ENCODE measurements at regions not wholly inside any gene's neighbourhood (a gene's known extent, or its start where the extent isn't known, plus 50 kb on each side); places are given as distances from the start of the nearest gene placed in this dataset.

DNA sequence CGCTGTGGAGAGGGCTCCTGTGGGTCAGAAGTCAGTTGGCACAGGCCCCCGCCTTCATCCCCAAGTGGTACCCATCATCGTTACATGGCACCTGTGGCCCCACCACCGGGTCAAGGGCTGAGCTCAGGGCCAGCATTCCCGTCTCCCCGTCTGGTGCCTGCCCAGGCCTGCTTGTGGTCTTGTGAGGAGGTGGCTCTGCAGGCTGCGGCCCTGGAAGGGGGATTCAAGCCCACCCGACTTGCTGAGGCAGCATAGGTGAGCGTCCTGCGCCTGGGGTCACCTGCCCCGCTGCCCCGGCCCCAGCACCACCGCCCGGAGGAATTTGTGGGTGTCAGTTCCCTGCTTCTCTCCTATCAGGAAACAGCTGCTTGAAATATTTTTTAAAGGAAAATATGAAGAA, 53.0 kb upstream of the EN2 start:
- Mint-ChIP-seq H3K27ac (ENCODE audit: unreplicated experiment) (no peak overlapping the region), H3K4me3 (ENCODE audit: unreplicated experiment) (no peak overlapping the region), H3K4me1 (ENCODE audit: low read depth, unreplicated experiment) (no peaks in the 10 kb centered on the region), H3K27me3 (ENCODE audit: low read depth, unreplicated experiment) (peaks cover 64% of the 10 kb centered on the region), H3K9me3 (ENCODE audit: unreplicated experiment) (peaks cover 15% of the 10 kb centered on the region), H3K36me3 (ENCODE audit: low read depth, unreplicated experiment) (no peaks in the 10 kb centered on the region)
- no peaks in the 10 kb centered on the region for H3K9me3 ChIP-seq (ENCODE audit: insufficient read depth, low read depth, low read length)
- no peak for TF ChIP-seq EZH2 (IDR thresholded peaks at IDR 0.05; ENCODE audit: insufficient read depth, low read length)
- TF ChIP-seq, protein P1, sequence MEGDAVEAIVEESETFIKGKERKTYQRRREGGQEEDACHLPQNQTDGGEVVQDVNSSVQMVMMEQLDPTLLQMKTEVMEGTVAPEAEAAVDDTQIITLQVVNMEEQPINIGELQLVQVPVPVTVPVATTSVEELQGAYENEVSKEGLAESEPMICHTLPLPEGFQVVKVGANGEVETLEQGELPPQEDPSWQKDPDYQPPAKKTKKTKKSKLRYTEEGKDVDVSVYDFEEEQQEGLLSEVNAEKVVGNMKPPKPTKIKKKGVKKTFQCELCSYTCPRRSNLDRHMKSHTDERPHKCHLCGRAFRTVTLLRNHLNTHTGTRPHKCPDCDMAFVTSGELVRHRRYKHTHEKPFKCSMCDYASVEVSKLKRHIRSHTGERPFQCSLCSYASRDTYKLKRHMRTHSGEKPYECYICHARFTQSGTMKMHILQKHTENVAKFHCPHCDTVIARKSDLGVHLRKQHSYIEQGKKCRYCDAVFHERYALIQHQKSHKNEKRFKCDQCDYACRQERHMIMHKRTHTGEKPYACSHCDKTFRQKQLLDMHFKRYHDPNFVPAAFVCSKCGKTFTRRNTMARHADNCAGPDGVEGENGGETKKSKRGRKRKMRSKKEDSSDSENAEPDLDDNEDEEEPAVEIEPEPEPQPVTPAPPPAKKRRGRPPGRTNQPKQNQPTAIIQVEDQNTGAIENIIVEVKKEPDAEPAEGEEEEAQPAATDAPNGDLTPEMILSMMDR (IDR thresholded peaks at IDR 0.05; ENCODE audit: insufficient read depth, low read depth, low read length): no peak
- FAIRE-seq (no peak), DNase-seq (ENCODE audit: low read depth) (no peak)
- H2AFZ ChIP-seq (ENCODE audit: low read depth, low read length): no peak overlapping the region
- H3K27ac ChIP-seq (ENCODE audit: low read depth, low read length): no peak overlapping the region
- no peaks in the 10 kb centered on the region for H3K79me2 ChIP-seq (ENCODE audit: insufficient read depth, low read length)
- H3K9ac ChIP-seq (ENCODE audit: low read length): no peak overlapping the region
- H3K4me1 ChIP-seq (ENCODE audit: insufficient read depth, low read length): no peaks in the 10 kb centered on the region
- H3K27me3 ChIP-seq (ENCODE audit: insufficient read depth, low read length): peaks cover 13% of the 10 kb centered on the region
- H3K4me3 ChIP-seq (ENCODE audit: insufficient read depth, low read depth, low read length): no peak overlapping the region
- no peaks in the 10 kb centered on the region for H4K20me1 ChIP-seq (ENCODE audit: insufficient read depth, low read length)
- no peaks in the 10 kb centered on the region for H3K36me3 ChIP-seq (ENCODE audit: insufficient read depth, low read length)
- H3K4me2 ChIP-seq (ENCODE audit: low read length): no peak overlapping the region

DNA sequence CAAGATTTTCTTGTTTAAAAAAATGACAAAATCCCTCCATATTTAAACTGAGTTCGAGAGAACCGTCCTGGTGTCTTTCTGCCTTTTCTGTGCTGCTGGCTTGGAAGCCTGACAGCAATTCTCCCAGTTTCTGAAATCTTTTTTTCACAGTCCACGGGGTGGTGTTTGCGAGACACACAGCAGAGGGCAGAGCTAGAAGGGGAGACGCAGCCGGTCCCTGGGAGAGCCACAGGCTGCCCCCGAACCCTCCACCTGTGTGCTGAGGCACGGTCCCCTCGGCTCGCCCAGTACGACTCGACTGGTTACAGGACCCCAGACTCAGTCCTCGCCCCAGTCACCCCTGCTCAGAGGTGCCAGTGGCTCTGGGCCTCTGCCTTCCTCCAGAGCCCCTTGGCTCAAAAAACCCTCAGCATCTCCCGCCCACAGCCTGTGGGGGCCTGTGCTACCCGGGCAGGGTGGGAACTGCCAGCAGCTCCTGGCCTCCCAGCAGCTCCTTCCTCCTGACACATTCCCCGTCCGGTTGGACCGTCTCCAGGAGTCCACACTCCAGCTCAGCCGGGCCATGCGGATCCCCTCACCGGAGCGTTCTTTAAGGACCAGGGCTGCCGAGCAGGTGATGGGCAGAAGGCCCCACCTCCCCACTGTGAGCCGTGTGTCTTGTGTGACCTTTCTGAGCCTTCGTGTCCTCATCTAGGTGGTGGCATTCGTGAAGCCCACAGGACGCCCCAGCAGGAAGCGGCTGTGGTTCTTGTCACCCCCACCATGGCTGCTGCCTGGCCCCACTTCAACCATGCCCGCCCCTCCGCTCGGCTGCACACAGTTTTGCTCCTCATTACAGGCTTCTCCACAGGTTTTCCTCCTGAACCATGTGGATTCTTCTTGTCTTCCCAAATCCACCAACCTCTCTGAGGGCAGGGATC, 52.3 kb upstream of the EN2 start:
- no peaks in the 10 kb centered on the region for H4K20me1 ChIP-seq (ENCODE audit: insufficient read depth, low read length)
- DNase-seq (ENCODE audit: low read depth) (no peak), FAIRE-seq (no peak)
- H3K27ac ChIP-seq (ENCODE audit: low read depth, low read length): no peak overlapping the region
- H3K9ac ChIP-seq (ENCODE audit: low read length): no peak overlapping the region
- no peaks in the 10 kb centered on the region for H3K79me2 ChIP-seq (ENCODE audit: insufficient read depth, low read length)
- no peak overlapping the region for H3K4me3 ChIP-seq (ENCODE audit: insufficient read depth, low read depth, low read length)
- H3K9me3 ChIP-seq (ENCODE audit: insufficient read depth, low read depth, low read length): no peaks in the 10 kb centered on the region
- H3K4me1 Mint-ChIP-seq (ENCODE audit: low read depth, unreplicated experiment): no peaks in the 10 kb centered on the region
- no peaks in the 10 kb centered on the region for H3K4me1 ChIP-seq (ENCODE audit: insufficient read depth, low read length)
- H3K27me3 ChIP-seq (ENCODE audit: insufficient read depth, low read length): peaks cover 13% of the 10 kb centered on the region
- H3K27me3 Mint-ChIP-seq (ENCODE audit: low read depth, unreplicated experiment): peaks cover 63% of the 10 kb centered on the region
- no peak for TF ChIP-seq EZH2 (IDR thresholded peaks at IDR 0.05; ENCODE audit: insufficient read depth, low read length)
- TF ChIP-seq, protein P1 (IDR thresholded peaks at IDR 0.05; ENCODE audit: insufficient read depth, low read depth, low read length): no peak
- H3K4me2 ChIP-seq (ENCODE audit: low read length): no peak overlapping the region
- H3K9me3 Mint-ChIP-seq (ENCODE audit: unreplicated experiment): peaks cover 15% of the 10 kb centered on the region
- no peaks in the 10 kb centered on the region for H3K36me3 Mint-ChIP-seq (ENCODE audit: low read depth, unreplicated experiment)
- no peak overlapping the region for H3K27ac Mint-ChIP-seq (ENCODE audit: unreplicated experiment)
- H3K36me3 ChIP-seq (ENCODE audit: insufficient read depth, low read length): no peaks in the 10 kb centered on the region
- H2AFZ ChIP-seq (ENCODE audit: low read depth, low read length): no peak overlapping the region
- H3K4me3 Mint-ChIP-seq (ENCODE audit: unreplicated experiment): no peak overlapping the region

DNA sequence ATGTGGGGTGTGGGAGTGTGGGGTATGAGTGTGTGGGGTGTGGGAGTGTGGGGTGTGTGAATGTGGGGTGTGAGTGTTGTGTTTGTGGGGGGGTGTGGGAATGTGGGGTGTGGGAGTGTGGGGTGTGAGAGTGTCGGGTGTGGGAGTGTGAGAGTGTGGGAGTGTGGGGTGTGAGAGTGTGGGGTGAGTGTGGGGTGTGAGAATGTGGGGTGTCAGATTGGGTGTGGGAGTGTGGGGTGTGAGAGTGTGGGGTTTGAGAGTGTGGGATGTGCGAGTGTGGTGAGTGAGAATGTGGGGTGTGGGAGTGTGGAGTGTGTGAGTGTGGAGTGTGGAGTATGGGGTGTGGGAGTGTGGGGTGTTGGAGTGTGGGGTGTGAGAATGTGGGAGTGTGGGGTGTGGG, 50.1 kb upstream of the EN2 start:
- Mint-ChIP-seq H3K36me3 (ENCODE audit: low read depth, unreplicated experiment) (no peaks in the 10 kb centered on the region), H3K4me1 (ENCODE audit: low read depth, unreplicated experiment) (no peaks in the 10 kb centered on the region), H3K9me3 (ENCODE audit: unreplicated experiment) (peaks cover 11% of the 10 kb centered on the region), H3K27ac (ENCODE audit: unreplicated experiment) (no peak overlapping the region), H3K27me3 (ENCODE audit: low read depth, unreplicated experiment) (peaks cover 63% of the 10 kb centered on the region), H3K4me3 (ENCODE audit: unreplicated experiment) (no peak overlapping the region)
- no peak overlapping the region for H3K27ac ChIP-seq (ENCODE audit: low read depth, low read length)
- TF ChIP-seq, protein P1 (IDR thresholded peaks at IDR 0.05; ENCODE audit: insufficient read depth, low read depth, low read length): no peak
- no peak for TF ChIP-seq EZH2 (IDR thresholded peaks at IDR 0.05; ENCODE audit: insufficient read depth, low read length)
- no peaks in the 10 kb centered on the region for H3K4me1 ChIP-seq (ENCODE audit: insufficient read depth, low read length)
- no peak overlapping the region for H2AFZ ChIP-seq (ENCODE audit: low read depth, low read length)
- peaks cover under 1% of the 10 kb centered on the region for H3K27me3 ChIP-seq (ENCODE audit: insufficient read depth, low read length)
- no peak overlapping the region for H3K4me3 ChIP-seq (ENCODE audit: insufficient read depth, low read depth, low read length)
- no peaks in the 10 kb centered on the region for H3K79me2 ChIP-seq (ENCODE audit: insufficient read depth, low read length)
- no peak overlapping the region for H3K9ac ChIP-seq (ENCODE audit: low read length)
- no peak overlapping the region for H3K4me2 ChIP-seq (ENCODE audit: low read length)
- H4K20me1 ChIP-seq (ENCODE audit: insufficient read depth, low read length): no peaks in the 10 kb centered on the region
- H3K9me3 ChIP-seq (ENCODE audit: insufficient read depth, low read depth, low read length): no peaks in the 10 kb centered on the region
- no peaks in the 10 kb centered on the region for H3K36me3 ChIP-seq (ENCODE audit: insufficient read depth, low read length)
- FAIRE-seq (no peak), DNase-seq (ENCODE audit: low read depth) (no peak)
